WI38 (cell line): ENCODE measurements at regions not wholly inside any gene's neighbourhood (a gene's known extent, or its start where the extent isn't known, plus 50 kb on each side); places are given as distances from the start of the nearest gene placed in this dataset.

Experiments used
- H3K4me3 ChIP-seq: 2 replicates; pipeline ENCODE4 v1.5.1; 2011; ENCODE audit warnings: low read depth, mild to moderate bottlenecking, control low read depth, low read length
- CTCF ChIP-seq: IDR thresholded peaks from 2 replicates; pipeline ENCODE4 v1.5.1; 2012; ENCODE audit warnings: low read depth, mild to moderate bottlenecking, control low read depth, low read length

DNA sequence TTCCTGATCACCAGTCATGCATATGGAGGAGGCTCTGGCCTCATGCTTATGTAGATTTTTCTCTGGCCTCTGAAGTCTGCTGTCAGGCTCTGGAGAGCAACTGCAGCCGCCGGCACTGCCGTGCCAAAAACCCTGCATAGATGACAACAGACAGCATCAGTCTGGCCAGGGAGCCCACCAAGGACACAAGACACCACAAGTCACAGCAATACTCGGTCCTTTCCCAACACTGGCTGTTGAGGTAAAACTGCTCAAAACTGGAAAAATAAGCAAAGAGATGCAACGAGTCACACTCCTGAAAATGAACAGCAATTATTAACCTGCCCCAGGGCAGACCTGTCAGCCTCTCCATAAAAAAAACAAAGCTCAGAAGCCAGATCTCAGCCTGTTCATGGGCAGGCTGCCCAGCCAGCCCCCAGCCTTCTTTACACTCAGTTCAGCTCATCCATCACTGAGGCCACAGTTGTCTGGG is 186.0 kb upstream of the RAB6C start:
- H3K4me3 ChIP-seq: no peak overlapping the region
- no peak for TF ChIP-seq CTCF

- H3K4me3 ChIP-seq: no peak overlapping the region
- TF ChIP-seq CTCF: no peak
Observed at GRCh38 chr2:129794116-129794515, 185.3 kb upstream of the RAB6C start.

DNA sequence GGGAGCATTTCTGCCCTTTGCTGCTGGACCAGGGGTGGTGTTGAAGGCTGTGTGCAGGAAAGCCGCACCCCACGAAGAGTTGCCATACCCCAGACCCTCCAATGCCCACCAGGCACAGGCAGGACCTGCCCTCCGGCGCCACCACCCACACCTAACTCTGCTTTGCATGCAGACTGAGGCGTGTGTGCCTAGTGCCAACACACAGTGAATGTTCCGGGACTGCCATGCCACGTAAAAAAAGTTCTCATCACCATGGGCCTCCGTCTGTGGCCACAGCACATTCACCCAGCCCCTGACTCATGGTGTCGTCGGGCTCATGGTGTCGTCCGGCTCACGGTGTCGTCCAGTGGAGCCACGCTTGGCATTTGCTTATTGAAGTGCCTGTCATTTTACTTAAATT is 184.9 kb upstream of the RAB6C start:
- H3K4me3 ChIP-seq: no peak overlapping the region
- no peak for TF ChIP-seq CTCF

- TF ChIP-seq CTCF: no peak
Observed at GRCh38 chr2:129796225-129796624, 183.2 kb upstream of the RAB6C start.

GRCh38 chr2:129796801-129797488 is 182.5 kb upstream of the RAB6C start:
- no peak for TF ChIP-seq CTCF
- no peak overlapping the region for H3K4me3 ChIP-seq

More at GRCh38 chr2:129796225-129796624, 183.2 kb upstream of the RAB6C start:
- H3K4me3 ChIP-seq: no peak overlapping the region

GRCh38 chr2:129797489-129798300 is 181.8 kb upstream of the RAB6C start:
- H3K4me3 ChIP-seq: no peak overlapping the region
- TF ChIP-seq CTCF: no peak

DNA sequence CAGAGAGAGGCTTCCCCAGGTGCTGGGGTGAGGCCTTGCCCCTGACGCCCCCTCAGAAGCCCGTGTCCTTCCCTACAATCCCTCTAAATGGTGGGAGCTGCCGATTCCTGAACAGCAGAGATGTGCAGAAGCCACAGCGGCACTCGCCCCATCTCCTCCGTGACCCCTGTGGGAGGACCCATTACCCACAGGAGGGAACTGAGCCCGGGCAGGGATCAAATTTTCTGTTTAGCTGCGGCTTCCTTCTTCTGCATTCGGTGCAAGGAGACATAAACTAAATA is 181.2 kb upstream of the RAB6C start:
- TF ChIP-seq CTCF: no peak
- H3K4me3 ChIP-seq: no peak overlapping the region
